Stimulated activated naive CD8-positive, alpha-beta T cell treated with anti-CD3 and anti-CD28 coated beads, Interleukin-15, Interleukin-2, amounts not matched to agents 100 ng/mL and 50 ng/mL, for 24 hours (primary cell): ENCODE measurements at regions not wholly inside any gene's neighbourhood (a gene's known extent, or its start where the extent isn't known, plus 50 kb on each side); places are given as distances from the start of the nearest gene placed in this dataset.

Experiments used
- H3K27ac Mint-ChIP-seq: one replicate; pipeline ENCODE4 v1.8.0; 2021; ENCODE audit warnings: mild to moderate bottlenecking, mixed read lengths
- H3K27me3 Mint-ChIP-seq: one replicate; pipeline ENCODE4 v1.8.0; 2021; ENCODE audit warnings: mixed read lengths
- H3K36me3 Mint-ChIP-seq: one replicate; pipeline ENCODE4 v1.8.0; 2021; ENCODE audit warnings: low read depth, mixed read lengths
- H3K4me1 Mint-ChIP-seq: one replicate; pipeline ENCODE4 v1.8.0; 2021; ENCODE audit warnings: low read depth, mixed read lengths
- H3K4me3 Mint-ChIP-seq: one replicate; pipeline ENCODE4 v1.8.0; 2021; ENCODE audit warnings: mild to moderate bottlenecking, mixed read lengths
- H3K9me3 Mint-ChIP-seq: one replicate; pipeline ENCODE4 v1.8.0; 2021; ENCODE audit warnings: mixed read lengths

DNA sequence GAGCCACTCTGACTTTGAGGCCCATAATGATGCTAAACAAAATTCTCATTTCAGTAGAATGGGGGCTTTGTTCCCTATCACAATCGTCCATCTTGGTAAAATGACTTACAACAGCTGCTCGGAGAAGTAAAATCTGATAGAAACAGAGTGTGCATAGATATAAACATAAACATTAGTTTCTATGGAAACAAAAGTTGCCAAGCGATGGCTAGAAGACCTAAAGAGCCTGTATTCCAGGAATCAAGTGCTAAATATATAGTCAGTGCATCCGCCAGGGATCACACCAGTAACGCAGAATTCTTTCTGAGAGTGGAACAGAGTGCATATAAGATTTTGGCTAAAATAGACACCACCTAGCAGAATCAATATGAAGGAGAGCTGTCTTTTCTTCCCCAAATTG lies 91.2 kb upstream of the KAZN start:
- Mint-ChIP-seq H3K27ac (no peak overlapping the region), H3K36me3 (no peaks in the 10 kb centered on the region), H3K4me3 (no peak overlapping the region), H3K27me3 (peaks cover under 1% of the 10 kb centered on the region), H3K9me3 (no peaks in the 10 kb centered on the region), H3K4me1 (no peaks in the 10 kb centered on the region)

DNA sequence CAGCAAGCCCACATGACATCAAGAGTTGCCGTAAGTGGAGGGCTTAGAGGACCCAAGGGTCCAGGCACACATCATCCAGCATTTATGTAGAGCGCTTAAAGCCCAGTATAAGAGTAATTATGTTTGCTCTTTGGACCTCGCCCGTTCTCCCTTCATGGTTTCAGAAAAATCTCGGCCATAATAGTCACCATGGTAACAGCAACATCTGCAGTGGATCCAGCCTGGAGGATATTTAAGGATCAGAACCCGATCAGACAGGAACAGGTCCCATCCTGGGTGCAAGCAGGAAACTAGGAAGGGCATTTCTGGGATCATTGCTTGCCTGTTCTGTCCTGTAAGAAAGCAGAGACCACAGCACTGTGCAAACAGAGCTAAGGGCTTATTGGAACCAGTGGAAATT lies 89.9 kb upstream of the KAZN start:
- no peak overlapping the region for H3K4me3 Mint-ChIP-seq
- no peaks in the 10 kb centered on the region for H3K9me3 Mint-ChIP-seq
- H3K36me3 Mint-ChIP-seq: no peaks in the 10 kb centered on the region
- no peaks in the 10 kb centered on the region for H3K27me3 Mint-ChIP-seq
- H3K4me1 Mint-ChIP-seq: no peaks in the 10 kb centered on the region
- H3K27ac Mint-ChIP-seq: no peak overlapping the region

DNA sequence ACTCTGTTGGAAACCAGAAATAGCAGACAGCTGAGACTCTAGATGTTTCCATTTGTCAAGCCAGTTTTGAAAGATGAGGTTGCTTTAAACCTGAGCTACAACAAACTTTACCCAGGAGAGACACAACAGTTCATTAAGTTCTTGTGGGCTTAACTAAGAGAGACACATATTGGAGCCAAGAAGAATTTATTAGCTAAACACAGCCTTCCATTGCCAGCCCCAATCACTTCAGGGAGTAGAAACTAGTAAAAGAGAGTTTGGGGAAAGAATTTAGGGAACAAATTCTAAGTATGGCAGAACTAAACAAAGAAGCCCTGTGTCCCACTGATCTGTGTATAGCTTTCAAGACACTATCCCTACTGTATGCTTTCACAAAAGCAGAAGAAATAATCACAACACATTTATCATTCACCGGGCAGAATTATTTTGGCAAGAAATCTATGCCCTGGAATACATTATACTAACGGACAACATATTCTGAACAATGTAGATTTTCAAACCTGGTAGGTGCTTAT lies 87.3 kb upstream of the KAZN start:
- Mint-ChIP-seq H3K27me3 (peaks cover 6% of the 10 kb centered on the region), H3K4me3 (no peak overlapping the region), H3K9me3 (no peaks in the 10 kb centered on the region), H3K4me1 (no peaks in the 10 kb centered on the region), H3K36me3 (no peaks in the 10 kb centered on the region), H3K27ac (no peak overlapping the region)

- H3K36me3 Mint-ChIP-seq: no peaks in the 10 kb centered on the region
- no peak overlapping the region for H3K4me3 Mint-ChIP-seq
- H3K9me3 Mint-ChIP-seq: no peaks in the 10 kb centered on the region
- H3K27me3 Mint-ChIP-seq: peaks cover 6% of the 10 kb centered on the region
- no peak overlapping the region for H3K27ac Mint-ChIP-seq
- no peaks in the 10 kb centered on the region for H3K4me1 Mint-ChIP-seq
Measured at GRCh38 chr1:14511796-14512585, 86.5 kb upstream of the KAZN start.

- Mint-ChIP-seq H3K4me3 (no peak overlapping the region), H3K4me1 (no peaks in the 10 kb centered on the region), H3K9me3 (no peaks in the 10 kb centered on the region), H3K27ac (no peak overlapping the region), H3K36me3 (no peaks in the 10 kb centered on the region), H3K27me3 (peaks cover 6% of the 10 kb centered on the region)
Measured at GRCh38 chr1:14513111-14513510, 85.4 kb upstream of the KAZN start.

GRCh38 chr1:14514739-14515138 lies 83.7 kb upstream of the KAZN start:
- peaks cover 6% of the 10 kb centered on the region for H3K27me3 Mint-ChIP-seq
- no peaks in the 10 kb centered on the region for H3K36me3 Mint-ChIP-seq
- no peaks in the 10 kb centered on the region for H3K9me3 Mint-ChIP-seq
- no peak overlapping the region for H3K27ac Mint-ChIP-seq
- H3K4me3 Mint-ChIP-seq: no peak overlapping the region
- no peaks in the 10 kb centered on the region for H3K4me1 Mint-ChIP-seq

DNA sequence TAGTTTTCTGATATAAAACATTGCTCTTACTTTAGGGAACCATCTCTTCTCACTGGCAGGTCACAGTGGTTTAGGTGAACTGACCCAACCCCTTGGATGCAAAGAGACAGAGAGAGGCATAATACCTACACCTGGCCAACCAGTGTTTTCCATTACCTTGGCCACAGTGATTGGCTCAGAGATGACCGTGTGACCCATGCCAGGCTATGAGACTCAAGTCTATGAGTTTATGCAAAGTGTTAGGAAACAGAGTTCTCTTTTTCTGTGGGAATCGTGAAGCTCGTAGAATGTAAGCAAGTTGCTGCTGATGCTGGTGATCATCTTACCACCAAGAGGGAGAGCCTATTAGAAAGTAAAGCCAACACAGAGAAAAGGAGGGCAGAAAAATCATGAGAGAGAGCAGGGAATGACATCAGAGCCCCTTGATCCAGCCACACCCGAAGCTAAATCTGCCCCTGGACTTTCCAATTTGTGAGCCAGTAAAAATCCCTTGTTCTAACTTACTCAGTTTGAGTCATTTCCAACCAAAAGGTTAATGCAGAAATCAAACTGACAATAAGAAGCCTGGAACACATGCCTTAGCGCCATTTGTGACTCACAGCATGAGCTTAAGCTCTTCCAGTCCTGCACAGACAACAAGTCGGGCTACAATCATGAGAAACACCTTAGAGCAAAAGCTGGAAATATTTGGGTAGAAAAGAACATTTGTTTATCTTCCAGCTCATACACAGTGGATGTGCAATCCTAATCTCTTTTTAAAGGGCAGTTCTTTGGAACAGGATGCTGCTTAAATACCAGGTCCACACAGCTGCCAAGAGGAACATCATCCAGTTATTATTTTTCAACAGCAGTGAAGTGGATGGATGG lies 81.3 kb upstream of the KAZN start:
- no peak overlapping the region for H3K4me3 Mint-ChIP-seq
- no peaks in the 10 kb centered on the region for H3K9me3 Mint-ChIP-seq
- no peaks in the 10 kb centered on the region for H3K36me3 Mint-ChIP-seq
- no peak overlapping the region for H3K27ac Mint-ChIP-seq
- H3K4me1 Mint-ChIP-seq: no peaks in the 10 kb centered on the region
- peaks cover 6% of the 10 kb centered on the region for H3K27me3 Mint-ChIP-seq

- H3K27me3 Mint-ChIP-seq: peaks cover 6% of the 10 kb centered on the region
- no peak overlapping the region for H3K27ac Mint-ChIP-seq
- H3K4me1 Mint-ChIP-seq: no peaks in the 10 kb centered on the region
- no peak overlapping the region for H3K4me3 Mint-ChIP-seq
- no peaks in the 10 kb centered on the region for H3K36me3 Mint-ChIP-seq
- no peaks in the 10 kb centered on the region for H3K9me3 Mint-ChIP-seq
Measured at GRCh38 chr1:14517841-14518180, 80.7 kb upstream of the KAZN start.

GRCh38 chr1:14519976-14520375 lies 78.5 kb upstream of the KAZN start:
- H3K4me1 Mint-ChIP-seq: no peaks in the 10 kb centered on the region
- H3K4me3 Mint-ChIP-seq: no peak overlapping the region
- H3K27me3 Mint-ChIP-seq: peaks cover 5% of the 10 kb centered on the region
- no peaks in the 10 kb centered on the region for H3K36me3 Mint-ChIP-seq
- H3K27ac Mint-ChIP-seq: no peak overlapping the region
- H3K9me3 Mint-ChIP-seq: no peaks in the 10 kb centered on the region

DNA sequence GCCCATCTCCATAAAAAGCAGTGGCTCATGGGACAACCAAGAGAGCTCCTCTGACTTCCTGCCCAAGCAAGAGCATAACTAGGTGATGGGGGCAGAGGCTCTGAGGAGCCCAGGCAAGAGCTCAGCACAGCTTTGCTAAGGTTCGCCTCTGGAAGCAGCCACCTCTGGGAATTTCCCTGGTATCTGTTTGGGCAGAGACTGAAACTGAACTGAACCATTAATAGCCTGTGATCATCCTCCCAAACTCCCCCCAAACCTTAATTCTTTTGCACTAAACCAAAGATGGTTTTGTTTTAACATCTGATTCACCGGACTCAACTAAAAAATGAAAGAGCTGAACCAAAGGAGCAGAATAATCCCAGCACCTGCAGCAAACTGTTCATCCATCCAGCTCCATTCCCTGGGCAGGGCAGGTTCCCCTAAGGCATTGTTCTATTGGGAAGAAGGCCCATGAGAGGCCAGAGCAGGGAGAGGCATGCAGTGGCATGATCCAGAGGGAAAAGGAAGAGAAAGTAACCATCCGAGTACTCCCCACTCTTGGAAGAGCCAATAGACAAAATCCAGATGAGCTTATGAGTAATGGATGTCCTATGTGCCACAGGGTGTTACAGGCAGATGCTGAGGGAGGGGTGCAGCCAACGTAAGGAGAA lies 77.8 kb upstream of the KAZN start:
- no peaks in the 10 kb centered on the region for H3K36me3 Mint-ChIP-seq
- no peak overlapping the region for H3K27ac Mint-ChIP-seq
- H3K27me3 Mint-ChIP-seq: peaks cover 4% of the 10 kb centered on the region
- no peaks in the 10 kb centered on the region for H3K9me3 Mint-ChIP-seq
- no peak overlapping the region for H3K4me3 Mint-ChIP-seq
- H3K4me1 Mint-ChIP-seq: no peaks in the 10 kb centered on the region

- peaks cover 4% of the 10 kb centered on the region for H3K27me3 Mint-ChIP-seq
- no peak overlapping the region for H3K27ac Mint-ChIP-seq
- H3K9me3 Mint-ChIP-seq: no peaks in the 10 kb centered on the region
- H3K4me1 Mint-ChIP-seq: no peaks in the 10 kb centered on the region
- H3K4me3 Mint-ChIP-seq: no peak overlapping the region
- H3K36me3 Mint-ChIP-seq: no peaks in the 10 kb centered on the region
Measured at GRCh38 chr1:14521622-14522021, 76.9 kb upstream of the KAZN start.

GRCh38 chr1:14522077-14522925 lies 76.2 kb upstream of the KAZN start:
- H3K4me1 Mint-ChIP-seq: no peaks in the 10 kb centered on the region
- H3K27me3 Mint-ChIP-seq: peaks cover 4% of the 10 kb centered on the region
- no peak overlapping the region for H3K4me3 Mint-ChIP-seq
- H3K27ac Mint-ChIP-seq: no peak overlapping the region
- no peaks in the 10 kb centered on the region for H3K36me3 Mint-ChIP-seq
- H3K9me3 Mint-ChIP-seq: no peaks in the 10 kb centered on the region

GRCh38 chr1:14522926-14523241 lies 75.6 kb upstream of the KAZN start:
- H3K4me3 Mint-ChIP-seq: no peak overlapping the region
- H3K36me3 Mint-ChIP-seq: no peaks in the 10 kb centered on the region
- no peak overlapping the region for H3K27ac Mint-ChIP-seq
- H3K27me3 Mint-ChIP-seq: peaks cover 4% of the 10 kb centered on the region
- no peaks in the 10 kb centered on the region for H3K4me1 Mint-ChIP-seq
- H3K9me3 Mint-ChIP-seq: no peaks in the 10 kb centered on the region

- Mint-ChIP-seq H3K27me3 (peaks cover 4% of the 10 kb centered on the region), H3K36me3 (no peaks in the 10 kb centered on the region), H3K27ac (no peak overlapping the region)
Measured at GRCh38 chr1:14524826-14525636, 73.5 kb upstream of the KAZN start.

More at GRCh38 chr1:14524826-14525636, 73.5 kb upstream of the KAZN start:
- H3K9me3 Mint-ChIP-seq: no peaks in the 10 kb centered on the region
- no peak overlapping the region for H3K4me3 Mint-ChIP-seq
- no peaks in the 10 kb centered on the region for H3K4me1 Mint-ChIP-seq
